GDM1 (cell line): ENCODE measurements at regions not wholly inside any gene's neighbourhood (a gene's known extent, or its start where the extent isn't known, plus 50 kb on each side); places are given as distances from the start of the nearest gene placed in this dataset.
A peak's percentile ranks its signal among the peaks of the same experiment; 100 is the strongest.
"Not testable (repeated sequence)": the region's sequence is repeated elsewhere in the genome, so short reads cannot be mapped to it uniquely, and the experiment has no call there.

Source experiments
- DNase-seq: peaks from one replicate; lab custom pipeline; 2025; lab: John Stamatoyannopoulos, UW

DNA sequence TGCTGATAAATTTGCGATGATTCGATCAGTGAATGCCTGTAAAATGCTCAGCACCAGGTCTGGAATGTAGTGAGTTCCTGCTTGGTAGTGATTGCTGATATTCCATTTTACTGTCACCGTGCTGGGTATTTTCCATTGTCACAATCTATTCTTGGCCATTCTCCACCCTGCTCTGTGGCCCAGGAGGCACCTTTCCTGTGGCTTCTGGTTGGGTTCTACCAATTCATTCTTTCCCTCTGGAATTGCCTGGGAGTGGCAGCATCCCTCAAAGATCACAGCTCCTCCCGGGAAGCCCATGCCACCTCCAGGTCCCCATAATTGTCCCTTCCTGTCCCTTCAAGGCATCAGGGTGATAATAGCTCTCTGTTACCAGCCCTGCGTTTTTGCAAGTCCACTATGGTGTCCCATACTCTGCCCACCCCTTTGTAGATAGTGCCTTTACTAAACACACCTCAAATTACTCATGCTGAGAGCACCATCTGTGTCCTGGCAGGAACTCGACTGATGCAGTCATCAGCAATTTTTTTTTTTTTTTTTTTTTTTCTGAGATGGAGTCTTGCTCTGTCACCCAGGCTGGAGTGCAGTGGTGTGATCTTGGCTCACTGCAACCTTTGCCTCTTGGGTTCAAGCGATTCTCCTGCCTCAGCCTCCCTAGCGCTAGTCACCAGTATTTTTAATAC is 177.8 kb upstream of the PROK2 start:
- no peak for DNase-seq

GRCh38 chr3:71961891-71962290 is 176.9 kb upstream of the PROK2 start:
- no peak for DNase-seq

DNA sequence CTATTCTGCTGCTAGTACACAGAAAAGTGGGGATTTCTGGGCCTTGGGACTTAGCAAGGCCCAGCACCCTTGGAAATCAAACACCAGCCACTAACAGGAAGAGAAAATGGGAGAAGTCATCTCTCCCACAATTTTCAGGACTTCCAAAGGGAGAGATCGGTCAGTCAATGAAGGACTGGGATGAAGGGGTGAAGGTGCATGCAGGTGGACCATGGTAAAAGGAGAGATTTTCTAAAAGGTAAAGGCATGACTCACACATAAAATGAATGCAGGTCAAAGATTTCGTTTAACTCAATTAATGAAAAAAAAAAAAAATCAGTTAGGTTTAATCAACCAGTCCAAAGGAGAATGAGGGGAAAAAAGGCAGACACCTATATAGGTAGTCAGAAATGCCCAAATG is 176.4 kb upstream of the PROK2 start:
- no peak for DNase-seq

DNA sequence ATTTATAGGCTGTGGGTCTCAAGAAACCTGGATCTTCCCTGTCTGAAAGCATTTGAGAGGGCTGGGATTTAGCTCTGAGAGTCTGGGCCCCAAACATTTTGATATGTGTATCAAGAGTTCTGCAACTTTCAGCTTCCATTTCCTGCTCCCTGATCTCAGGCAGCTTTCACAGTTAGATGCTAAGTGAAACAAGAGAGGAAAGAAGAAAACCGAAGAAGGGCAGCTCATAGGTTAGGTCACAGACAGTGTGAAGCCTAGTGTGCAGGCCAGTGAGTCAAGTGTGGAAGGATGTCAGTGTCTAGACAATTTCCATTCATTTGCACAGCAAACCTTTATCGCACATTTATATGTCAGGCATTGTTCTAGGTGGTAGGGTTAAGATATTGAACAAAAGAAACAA is 173.6 kb upstream of the PROK2 start:
- DNase-seq, result no peak

DNA sequence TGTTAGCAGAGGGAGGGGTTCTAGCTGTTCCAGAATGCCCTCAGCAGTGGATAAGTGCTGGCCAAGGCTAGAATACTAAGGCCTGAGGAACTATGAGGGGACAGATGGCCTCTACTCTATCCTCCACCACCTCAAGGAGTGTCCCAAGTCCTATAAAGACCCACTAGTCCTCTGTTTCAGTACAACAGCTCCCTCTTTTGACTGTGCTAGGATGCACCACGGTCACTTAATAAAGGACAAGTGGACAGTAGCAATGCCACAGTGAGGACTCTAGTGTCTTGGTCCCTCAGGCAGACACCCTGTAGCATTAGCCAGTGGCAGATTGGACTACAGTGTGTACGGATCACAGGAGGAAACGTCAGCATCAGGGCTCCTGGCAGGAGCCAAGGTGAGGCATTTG is 171.8 kb upstream of the PROK2 start:
- DNase-seq, result no peak

- no peak for DNase-seq
Observed at GRCh38 chr3:71956069-71956340, 171.1 kb upstream of the PROK2 start.

GRCh38 chr3:71955240-71956068 is 170.5 kb upstream of the PROK2 start:
- peak; percentile 29 for DNase-seq

DNA sequence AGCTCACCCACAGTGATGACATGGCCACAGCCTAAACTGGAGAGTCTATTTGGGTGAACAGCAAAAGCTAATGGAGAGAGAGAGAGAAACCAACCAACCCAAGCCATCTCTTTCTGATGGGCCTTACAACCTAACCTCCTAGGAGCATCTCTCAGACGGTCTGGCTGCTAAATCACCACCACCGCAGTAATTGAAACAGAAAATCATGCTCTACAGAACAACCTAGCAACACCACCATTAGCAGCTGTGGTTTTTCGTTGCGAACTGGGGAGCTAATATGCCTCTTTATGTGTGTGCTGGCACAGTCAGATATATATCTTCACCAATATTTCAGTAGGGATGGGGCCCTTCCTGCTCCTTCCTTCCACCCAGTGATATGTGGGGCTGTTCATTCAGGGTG is 166.9 kb upstream of the PROK2 start:
- no peak for DNase-seq

- no peak for DNase-seq
Observed at GRCh38 chr3:71951361-71951760, 166.4 kb upstream of the PROK2 start.

- no peak for DNase-seq
Observed at GRCh38 chr3:71949442-71949841, 164.5 kb upstream of the PROK2 start.

GRCh38 chr3:71944482-71945065 is 159.6 kb upstream of the PROK2 start:
- DNase-seq, result no peak

- DNase-seq, result no peak
Observed at GRCh38 chr3:71942432-71943187, 157.7 kb upstream of the PROK2 start.

DNA sequence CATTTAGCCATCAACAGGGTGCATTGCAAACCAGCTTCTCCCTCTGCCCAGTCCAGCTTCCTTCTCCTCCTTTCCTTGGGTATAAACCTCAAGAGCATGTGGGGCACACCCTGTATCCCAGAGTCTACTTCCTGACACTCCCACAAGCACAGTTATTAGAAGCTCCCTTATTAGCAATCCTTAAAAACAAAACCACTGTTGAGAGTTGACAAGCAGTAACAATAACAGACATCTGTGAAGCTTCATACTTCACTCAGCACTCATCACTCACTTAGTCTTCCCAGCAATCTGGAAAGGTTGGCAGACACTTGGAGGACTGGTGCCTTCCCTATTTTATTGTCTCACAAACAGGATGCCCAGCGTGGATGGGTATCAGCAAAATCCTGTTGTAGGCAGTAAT is 155.5 kb upstream of the PROK2 start:
- DNase-seq, result no peak

DNA sequence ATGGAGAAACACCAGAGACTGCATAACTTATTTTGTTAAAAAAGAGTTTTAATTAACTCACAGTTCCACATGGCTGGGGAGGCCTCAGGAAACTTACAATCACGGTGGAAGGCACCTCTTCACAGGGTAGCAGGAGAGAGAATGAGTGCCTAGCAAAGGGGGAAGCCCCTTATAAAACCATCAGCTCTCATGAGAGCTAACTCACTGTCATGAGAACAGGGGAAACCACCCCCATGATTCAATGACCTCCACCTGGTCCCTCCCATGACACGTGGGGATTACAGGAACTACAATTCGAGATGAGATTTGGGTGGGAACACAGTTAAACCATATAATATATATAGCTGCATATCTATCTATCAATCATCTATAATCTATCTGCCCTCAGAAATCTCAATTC is 153.1 kb upstream of the PROK2 start:
- not testable (repeated sequence) for DNase-seq

DNA sequence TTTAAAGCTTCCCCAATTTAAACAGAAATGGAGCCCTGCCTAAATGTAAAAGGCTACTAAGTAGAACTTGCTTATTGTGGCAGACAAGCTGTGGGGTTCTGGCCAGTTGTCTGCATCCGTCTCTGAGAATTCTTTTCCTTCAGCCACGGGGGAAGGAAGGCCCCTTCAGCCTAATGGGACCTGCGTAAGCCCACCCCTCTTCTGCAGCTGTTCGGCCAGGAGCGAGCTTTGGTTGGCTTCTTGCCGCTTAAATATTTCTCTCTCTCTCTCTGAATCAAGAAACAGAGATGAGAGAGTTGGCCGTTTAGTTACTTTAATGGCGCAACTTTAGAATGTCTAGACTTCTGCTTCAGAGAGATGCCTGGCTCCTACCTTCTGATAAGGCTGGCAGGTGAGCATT is 151.7 kb upstream of the PROK2 start:
- DNase-seq, result no peak

GRCh38 chr3:71934520-71935270 is 149.7 kb upstream of the PROK2 start:
- no peak for DNase-seq

DNA sequence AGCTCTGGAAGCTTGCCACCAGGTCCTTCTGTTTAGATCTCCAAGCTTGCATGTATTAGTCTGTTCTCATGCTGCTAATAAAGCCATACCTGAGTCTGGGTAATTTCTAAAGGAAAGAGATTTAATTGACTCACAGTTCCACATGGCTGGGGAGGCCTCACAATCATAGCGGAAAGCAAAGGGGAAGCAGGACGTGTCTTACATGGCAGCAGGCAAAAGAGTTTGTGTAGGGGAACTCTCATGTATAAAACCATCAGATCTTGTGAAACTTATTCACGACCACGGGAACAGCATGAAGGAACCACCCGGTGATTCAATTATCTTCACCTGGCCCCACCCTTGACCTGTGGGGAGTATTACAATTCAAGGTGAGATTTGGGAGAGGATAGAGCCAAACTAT is 147.0 kb upstream of the PROK2 start:
- DNase-seq, result no peak

GRCh38 chr3:71930056-71930991 is 145.4 kb upstream of the PROK2 start:
- DNase-seq, result no peak

DNA sequence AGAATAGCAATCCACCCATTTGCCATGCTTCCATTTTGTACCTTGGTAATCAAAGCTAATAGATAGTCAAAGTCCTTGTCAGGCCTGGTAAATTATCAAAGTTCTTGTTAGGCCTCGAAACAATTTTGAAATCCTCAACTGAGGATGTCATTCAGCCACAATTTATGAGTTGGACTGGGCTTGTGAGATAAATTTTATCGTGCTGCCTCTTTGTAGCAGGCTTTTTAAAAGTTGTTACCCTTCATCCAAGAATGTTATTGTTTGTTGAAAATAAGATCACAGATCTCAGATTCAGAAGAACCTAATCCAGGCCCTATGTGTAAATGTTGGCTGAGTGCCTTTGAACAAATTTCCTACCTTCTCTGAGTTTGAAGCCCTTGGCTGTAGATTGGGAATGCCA is 143.3 kb upstream of the PROK2 start:
- DNase-seq, result no peak

DNA sequence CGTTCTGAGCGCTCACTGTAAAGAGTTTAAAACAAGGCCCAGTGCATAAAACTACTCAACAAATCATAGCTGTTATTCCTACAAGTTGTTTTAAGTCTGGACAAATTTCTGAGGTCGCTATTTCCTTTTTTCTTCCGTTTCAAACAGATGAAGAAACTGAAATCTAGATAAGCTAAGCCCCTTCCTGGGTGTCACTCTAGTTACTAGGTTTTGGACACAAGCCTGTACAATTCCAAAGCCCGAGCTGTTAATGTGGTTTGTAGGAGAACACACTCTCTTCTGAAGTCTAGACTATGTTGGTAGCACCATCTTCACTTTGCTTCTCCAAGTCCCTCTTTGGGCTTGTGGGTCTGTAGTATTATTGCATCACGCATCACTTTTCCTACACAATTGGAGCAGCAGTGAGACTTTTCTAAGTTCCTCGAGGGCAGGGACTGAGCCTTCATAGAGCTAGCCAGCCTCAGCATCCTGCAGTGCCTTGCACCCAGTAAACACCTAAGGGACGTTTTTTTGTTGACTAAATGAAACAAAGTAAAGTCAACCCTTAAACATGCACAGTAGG is 142.6 kb upstream of the PROK2 start:
- DNase-seq, result no peak

DNA sequence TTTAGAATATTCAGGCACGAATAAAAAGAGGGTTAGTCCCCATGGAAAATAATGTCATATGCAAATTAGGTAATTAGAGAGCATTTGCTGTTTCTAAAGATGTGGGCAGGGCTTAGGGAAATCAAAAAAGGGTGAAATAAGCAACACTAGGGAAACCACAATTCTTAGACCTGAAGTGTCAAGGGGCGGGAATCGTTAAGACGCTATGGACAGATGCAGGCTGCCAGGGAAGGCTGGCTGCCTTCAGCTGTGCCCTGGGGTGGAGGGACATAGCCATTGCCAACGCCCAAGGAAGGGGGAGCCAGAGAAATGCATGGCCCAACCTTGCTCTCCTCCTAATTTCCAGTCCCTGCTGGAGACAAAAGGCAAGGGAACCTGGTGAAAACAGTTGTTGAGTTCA is 141.7 kb upstream of the PROK2 start:
- DNase-seq, result no peak
